Fibroblast of upper back skin (primary cell): ENCODE measurements at regions not wholly inside any gene's neighbourhood (a gene's known extent, or its start where the extent isn't known, plus 50 kb on each side); places are given as distances from the start of the nearest gene placed in this dataset.
"Not testable (repeated sequence)": the region's sequence is repeated elsewhere in the genome, so short reads cannot be mapped to it uniquely, and the experiment has no call there.

ENCODE experiments used
- DNase-seq: peaks from one replicate; pipeline ENCODE4 v3.0.0-alpha.2; 2013

GRCh38 chr1:173300061-173301044 is 93.2 kb upstream of the TNFSF4 start:
- no peak for DNase-seq

GRCh38 chr1:173301507-173301906 is 94.4 kb upstream of the TNFSF4 start:
- no peak for DNase-seq

- no peak for DNase-seq
These were observed 95.2 kb upstream of the TNFSF4 start for GRCh38 chr1:173302366-173302765.

GRCh38 chr1:173302890-173303829 is 96.0 kb upstream of the TNFSF4 start:
- no peak for DNase-seq

GRCh38 chr1:173303984-173304383 is 96.9 kb upstream of the TNFSF4 start:
- no peak for DNase-seq

GRCh38 chr1:173304529-173305227 is 97.5 kb upstream of the TNFSF4 start:
- DNase-seq: no peak

GRCh38 chr1:173307845-173308244 is 100.7 kb upstream of the TNFSF4 start:
- DNase-seq: no peak

- DNase-seq: no peak
These were observed 107.5 kb upstream of the TNFSF4 start for GRCh38 chr1:173314656-173315055.

- peak; percentile 18 for DNase-seq
These were observed 108.2 kb upstream of the TNFSF4 start for GRCh38 chr1:173315296-173315695.

GRCh38 chr1:173318788-173319187 is 111.7 kb upstream of the TNFSF4 start:
- no peak for DNase-seq

- not testable (repeated sequence) for DNase-seq
These were observed 117.2 kb upstream of the TNFSF4 start for GRCh38 chr1:173324352-173324751.

- not testable (repeated sequence) for DNase-seq
These were observed 120.9 kb upstream of the TNFSF4 start for GRCh38 chr1:173327987-173328386.

- no peak for DNase-seq
These were observed 121.8 kb upstream of the TNFSF4 start for GRCh38 chr1:173328961-173329360.

GRCh38 chr1:173329726-173330125 is 122.6 kb upstream of the TNFSF4 start:
- peak; percentile 88 for DNase-seq

- DNase-seq: peak; percentile 81
These were observed 123.2 kb upstream of the TNFSF4 start for GRCh38 chr1:173330149-173330951.

GRCh38 chr1:173330952-173331548 is 123.9 kb upstream of the TNFSF4 start:
- not testable (repeated sequence) for DNase-seq

- peak; percentile 82 for DNase-seq
These were observed 124.9 kb upstream of the TNFSF4 start for GRCh38 chr1:173332026-173332425.

GRCh38 chr1:173333581-173333980 is 126.5 kb upstream of the TNFSF4 start:
- peak; percentile 23 for DNase-seq

GRCh38 chr1:173337126-173337525 is 130.0 kb upstream of the TNFSF4 start:
- no peak for DNase-seq

GRCh38 chr1:173341307-173341706 is 134.2 kb upstream of the TNFSF4 start:
- peak; percentile 66 for DNase-seq

GRCh38 chr1:173341971-173342370 is 134.8 kb upstream of the TNFSF4 start:
- DNase-seq: no peak
